ENCODE measurements at regions not wholly inside any gene's neighbourhood (a gene's known extent, or its start where the extent isn't known, plus 50 kb on each side); places are given as distances from the start of the nearest gene placed in this dataset.

DNA sequence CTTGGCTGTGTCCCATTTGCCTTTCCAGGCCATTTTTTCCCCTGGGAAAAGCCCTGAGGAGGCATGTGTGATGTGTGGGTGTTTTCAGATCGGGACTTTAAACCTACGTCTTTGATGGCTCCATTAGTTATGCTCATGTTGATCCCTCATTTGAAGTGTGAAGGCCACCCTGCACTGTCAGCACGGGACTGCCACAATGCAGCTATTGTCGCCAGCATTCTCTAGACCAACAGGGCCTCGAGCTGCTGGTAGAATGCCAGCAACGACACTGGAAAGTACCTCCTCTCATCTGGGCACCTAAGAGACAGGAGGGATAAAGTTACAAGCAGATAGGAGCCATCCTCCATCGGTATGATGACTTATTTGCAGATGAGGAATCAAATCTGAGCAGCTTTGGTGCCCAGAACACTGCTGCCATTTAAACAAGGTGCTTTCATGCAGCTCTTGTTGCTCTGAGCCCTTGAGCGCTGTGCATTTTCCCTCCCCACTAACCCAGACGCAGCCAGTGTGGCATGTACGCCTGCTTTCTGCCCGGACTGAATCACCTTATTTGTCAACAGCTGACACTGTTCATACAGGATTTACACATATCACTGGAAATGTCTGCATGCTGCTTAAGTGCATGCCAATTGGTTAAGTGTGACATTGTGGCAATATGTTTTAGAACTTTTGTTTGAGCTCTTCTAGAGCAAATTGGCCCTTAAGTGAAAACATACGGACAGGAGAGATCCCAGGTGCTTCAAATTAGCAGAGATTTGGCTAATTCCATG lies 175.0 kb upstream of the PITRM1 start:
- TF ChIP-seq, protein P1, sequence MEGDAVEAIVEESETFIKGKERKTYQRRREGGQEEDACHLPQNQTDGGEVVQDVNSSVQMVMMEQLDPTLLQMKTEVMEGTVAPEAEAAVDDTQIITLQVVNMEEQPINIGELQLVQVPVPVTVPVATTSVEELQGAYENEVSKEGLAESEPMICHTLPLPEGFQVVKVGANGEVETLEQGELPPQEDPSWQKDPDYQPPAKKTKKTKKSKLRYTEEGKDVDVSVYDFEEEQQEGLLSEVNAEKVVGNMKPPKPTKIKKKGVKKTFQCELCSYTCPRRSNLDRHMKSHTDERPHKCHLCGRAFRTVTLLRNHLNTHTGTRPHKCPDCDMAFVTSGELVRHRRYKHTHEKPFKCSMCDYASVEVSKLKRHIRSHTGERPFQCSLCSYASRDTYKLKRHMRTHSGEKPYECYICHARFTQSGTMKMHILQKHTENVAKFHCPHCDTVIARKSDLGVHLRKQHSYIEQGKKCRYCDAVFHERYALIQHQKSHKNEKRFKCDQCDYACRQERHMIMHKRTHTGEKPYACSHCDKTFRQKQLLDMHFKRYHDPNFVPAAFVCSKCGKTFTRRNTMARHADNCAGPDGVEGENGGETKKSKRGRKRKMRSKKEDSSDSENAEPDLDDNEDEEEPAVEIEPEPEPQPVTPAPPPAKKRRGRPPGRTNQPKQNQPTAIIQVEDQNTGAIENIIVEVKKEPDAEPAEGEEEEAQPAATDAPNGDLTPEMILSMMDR (IDR thresholded peaks at IDR 0.05; ENCODE audit: low read depth, low read length), result no peak
- no peak overlapping the region for H3K4me3 ChIP-seq (ENCODE audit: low read depth, low read length)

DNA sequence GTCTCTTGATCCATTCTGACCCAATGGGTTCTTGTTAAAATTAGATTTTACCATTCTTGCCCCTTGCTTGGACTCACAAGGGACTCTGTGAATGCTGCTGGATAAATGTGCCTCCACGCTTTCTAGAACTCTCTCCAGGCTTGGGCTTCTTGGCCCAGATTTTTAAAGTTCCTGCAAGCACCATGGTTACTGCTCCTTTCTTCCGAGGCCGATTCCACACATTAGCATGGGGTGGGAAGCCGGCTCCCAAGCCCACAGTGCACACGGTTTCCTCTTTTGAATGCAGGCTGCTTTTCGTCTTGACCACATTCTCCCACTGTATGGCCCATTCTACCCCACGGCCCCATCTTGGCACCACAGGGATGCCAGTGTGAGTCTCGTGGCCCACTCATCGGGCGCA lies 174.3 kb upstream of the PITRM1 start:
- TF ChIP-seq, protein P1 (IDR thresholded peaks at IDR 0.05; ENCODE audit: low read depth, low read length), result no peak
- no peak overlapping the region for H3K4me3 ChIP-seq (ENCODE audit: low read depth, low read length)

DNA sequence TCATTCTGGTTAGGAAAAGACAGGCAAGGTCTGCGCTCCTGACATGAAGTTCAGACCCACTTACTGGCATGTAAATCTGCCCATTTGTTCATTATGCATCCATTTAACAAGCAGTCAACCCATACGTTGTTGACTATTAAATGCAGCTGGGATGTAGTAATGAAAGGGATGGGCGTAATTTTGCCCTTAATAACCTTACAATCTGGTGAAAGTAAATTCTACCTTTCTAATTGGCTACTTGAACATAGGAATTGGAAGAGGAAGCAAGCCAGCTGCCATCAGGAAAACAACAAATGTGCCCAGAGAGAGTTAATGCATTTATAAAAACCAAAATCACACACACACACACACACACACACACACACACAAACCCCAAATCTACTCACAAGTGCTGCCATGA lies 170.2 kb upstream of the PITRM1 start:
- TF ChIP-seq, protein P1 (IDR thresholded peaks at IDR 0.05; ENCODE audit: low read depth, low read length), result no peak
- H3K4me3 ChIP-seq (ENCODE audit: low read depth, low read length), result no peak overlapping the region

DNA sequence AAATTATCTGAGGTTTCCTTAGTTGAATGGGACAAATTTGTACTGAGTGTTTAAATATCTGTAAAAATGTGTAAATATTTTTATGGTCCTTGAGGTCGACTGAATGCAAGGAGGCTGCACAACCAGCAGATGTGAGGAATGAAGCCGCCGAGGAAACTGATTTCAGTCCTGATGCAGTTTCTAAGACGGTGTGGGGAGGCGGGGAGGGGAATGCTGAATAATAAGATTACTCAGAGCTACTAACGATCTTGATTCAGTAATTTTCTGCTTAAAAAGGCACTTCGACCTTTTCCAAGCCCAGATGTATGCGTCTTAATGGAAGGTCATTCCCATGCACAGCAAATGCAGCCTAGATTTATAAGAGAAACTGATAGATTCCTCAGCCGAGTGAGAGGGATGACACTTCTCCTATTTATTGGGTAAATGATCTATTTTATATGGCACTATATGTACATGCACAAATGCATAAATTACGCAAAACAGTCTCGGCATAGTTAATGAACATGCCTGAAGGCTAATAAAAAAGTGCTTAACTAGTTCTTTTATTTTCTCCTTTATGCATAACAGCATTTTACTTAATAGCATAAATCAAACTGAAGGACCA lies 167.6 kb upstream of the PITRM1 start:
- TF ChIP-seq, protein P1 (IDR thresholded peaks at IDR 0.05; ENCODE audit: low read depth, low read length), result no peak

DNA sequence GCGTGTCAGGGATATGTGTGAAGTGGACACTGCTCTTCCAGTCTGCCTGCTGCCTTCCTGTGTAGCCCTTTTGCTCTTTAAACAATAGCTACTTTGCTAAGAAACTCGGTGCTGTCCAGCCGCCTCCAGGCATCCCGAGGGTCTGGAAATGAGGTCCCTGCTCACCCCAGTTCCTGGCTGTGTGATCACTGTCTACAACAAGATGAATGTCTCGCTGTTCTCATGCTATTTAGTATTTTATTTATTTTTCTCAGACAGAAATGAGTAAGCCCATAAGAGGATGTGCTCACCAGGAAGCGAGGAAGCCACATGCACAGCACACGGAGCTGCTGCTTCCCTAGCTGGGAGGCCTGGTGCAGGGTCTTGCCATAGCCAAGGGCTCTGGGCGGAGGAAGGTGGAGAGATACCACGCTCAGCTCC lies 167.0 kb upstream of the PITRM1 start:
- TF ChIP-seq, protein P1 (IDR thresholded peaks at IDR 0.05; ENCODE audit: low read depth, low read length), result no peak
- H3K4me3 ChIP-seq (ENCODE audit: low read depth, low read length), result no peak overlapping the region

More for the DNA sequence above, 167.6 kb upstream of the PITRM1 start:
- no peak overlapping the region for H3K4me3 ChIP-seq (ENCODE audit: low read depth, low read length)

DNA sequence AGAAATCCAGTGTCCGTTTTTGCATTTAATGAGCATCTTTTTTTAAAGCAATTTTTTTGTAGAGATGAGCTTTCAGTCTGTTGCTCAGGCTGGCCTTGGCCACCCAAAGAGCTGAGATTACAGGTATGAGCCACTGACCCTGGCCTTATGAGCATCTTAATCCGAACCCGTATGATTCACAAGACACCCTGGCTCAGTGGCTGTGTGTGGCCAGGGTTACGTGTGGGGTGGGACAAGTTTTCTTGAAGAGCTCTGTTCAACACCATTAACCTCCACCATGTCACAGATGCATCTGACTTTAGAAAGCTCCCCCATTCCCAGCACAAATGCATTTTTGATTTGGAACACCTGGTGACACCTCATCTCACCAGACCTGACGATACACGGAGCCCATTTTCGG lies 166.5 kb upstream of the PITRM1 start:
- no peak overlapping the region for H3K4me3 ChIP-seq (ENCODE audit: low read depth, low read length)
- TF ChIP-seq, protein P1 (IDR thresholded peaks at IDR 0.05; ENCODE audit: low read depth, low read length), result no peak

DNA sequence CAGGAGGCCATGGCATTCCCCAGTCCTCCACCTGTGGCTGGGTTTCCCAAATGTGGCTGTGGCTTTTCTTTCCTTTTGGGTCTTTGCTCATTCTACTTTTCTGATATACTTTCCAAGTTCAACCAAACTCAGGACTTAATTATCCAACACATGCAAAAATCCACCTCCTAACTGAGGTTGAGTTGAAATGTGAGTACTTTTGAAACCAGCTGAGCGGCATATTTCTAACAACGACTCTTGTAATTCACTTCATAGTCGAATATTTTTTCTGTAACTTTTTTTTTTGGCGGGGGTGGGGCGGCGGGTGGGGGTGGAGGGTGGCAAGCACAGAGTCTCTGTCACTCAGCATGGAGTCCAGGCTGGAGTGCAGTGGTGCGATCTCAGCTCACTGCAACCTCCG lies 165.2 kb upstream of the PITRM1 start:
- TF ChIP-seq, protein P1 (IDR thresholded peaks at IDR 0.05; ENCODE audit: low read depth, low read length), result no peak
- H3K4me3 ChIP-seq (ENCODE audit: low read depth, low read length), result no peak overlapping the region

Measured in WI38 (cell line).